ENCODE measurements at regions not wholly inside any gene's neighbourhood (a gene's known extent, or its start where the extent isn't known, plus 50 kb on each side); places are given as distances from the start of the nearest gene placed in this dataset.

- Histone ChIP-seq H3K4me1 (ENCODE audit: control insufficient read depth, insufficient read depth, low read length) (no peaks in the 10 kb centered on the region), H3K9me3 (ENCODE audit: control insufficient read depth, insufficient read depth, low read length) (no peaks in the 10 kb centered on the region), H3K36me3 (ENCODE audit: control insufficient read depth, insufficient read depth, low read length) (no peaks in the 10 kb centered on the region), H3K27ac (ENCODE audit: low read length) (no peak overlapping the region), H3K27me3 (ENCODE audit: control insufficient read depth, insufficient read depth, low read length) (no peaks in the 10 kb centered on the region), H3K4me3 (ENCODE audit: low read length) (no peak overlapping the region)
- WGBS (ENCODE audit: insufficient coverage, insufficient read length): no CpG with 5 or more reads among the region's 6 CpGs
- DNase-seq (ENCODE audit: low read depth, low spot score): no peak
These were observed 254.3 kb upstream of the TPM1 start for GRCh38 chr15:62788224-62788623.

DNA sequence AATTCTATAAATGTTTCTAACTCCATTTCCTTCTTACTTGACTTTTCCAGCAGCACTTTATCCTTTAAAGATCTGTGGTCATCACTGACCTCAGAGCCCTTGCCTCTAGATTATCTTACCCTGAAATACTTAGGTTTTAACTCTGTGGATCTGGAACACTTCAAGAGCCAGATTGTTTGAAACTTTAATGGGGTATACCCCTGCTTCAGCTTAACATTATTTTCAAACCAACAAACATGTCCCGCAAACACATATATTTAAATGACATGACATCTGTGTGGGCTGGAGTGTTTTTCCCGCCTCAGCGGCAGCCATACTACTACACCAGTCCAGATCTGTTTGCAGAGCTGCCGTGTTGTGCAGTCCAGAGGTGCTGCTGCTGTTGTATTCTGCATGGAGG lies 252.0 kb upstream of the TPM1 start:
- no peaks in the 10 kb centered on the region; the same call in 1 of the 2 replicates for H3K4me1 ChIP-seq (ENCODE audit: control insufficient read depth, insufficient read depth, low read length)
- no peaks in the 10 kb centered on the region for H3K9me3 ChIP-seq (ENCODE audit: control insufficient read depth, insufficient read depth, low read length)
- no peak overlapping the region for H3K27ac ChIP-seq (ENCODE audit: low read length)
- no peaks in the 10 kb centered on the region for H3K27me3 ChIP-seq (ENCODE audit: control insufficient read depth, insufficient read depth, low read length)
- WGBS (ENCODE audit: insufficient coverage, insufficient read length): no CpG with 5 or more reads among the region's 4 CpGs
- no peaks in the 10 kb centered on the region for H3K36me3 ChIP-seq (ENCODE audit: control insufficient read depth, insufficient read depth, low read length)
- DNase-seq (ENCODE audit: low read depth, low spot score): no peak
- no peak overlapping the region for H3K4me3 ChIP-seq (ENCODE audit: low read length)

GRCh38 chr15:62791694-62792093 lies 250.9 kb upstream of the TPM1 start:
- H3K4me3 ChIP-seq (ENCODE audit: low read length): no peak overlapping the region
- H3K4me1 ChIP-seq (ENCODE audit: control insufficient read depth, insufficient read depth, low read length): no peaks in the 10 kb centered on the region; the same call in 1 of the 2 replicates
- H3K36me3 ChIP-seq (ENCODE audit: control insufficient read depth, insufficient read depth, low read length): no peaks in the 10 kb centered on the region
- H3K27me3 ChIP-seq (ENCODE audit: control insufficient read depth, insufficient read depth, low read length): no peaks in the 10 kb centered on the region
- no peaks in the 10 kb centered on the region for H3K9me3 ChIP-seq (ENCODE audit: control insufficient read depth, insufficient read depth, low read length)
- DNase-seq (ENCODE audit: low read depth, low spot score): no peak
- WGBS (ENCODE audit: insufficient coverage, insufficient read length): no CpG with 5 or more reads among the region's 5 CpGs
- H3K27ac ChIP-seq (ENCODE audit: low read length): no peak overlapping the region

DNA sequence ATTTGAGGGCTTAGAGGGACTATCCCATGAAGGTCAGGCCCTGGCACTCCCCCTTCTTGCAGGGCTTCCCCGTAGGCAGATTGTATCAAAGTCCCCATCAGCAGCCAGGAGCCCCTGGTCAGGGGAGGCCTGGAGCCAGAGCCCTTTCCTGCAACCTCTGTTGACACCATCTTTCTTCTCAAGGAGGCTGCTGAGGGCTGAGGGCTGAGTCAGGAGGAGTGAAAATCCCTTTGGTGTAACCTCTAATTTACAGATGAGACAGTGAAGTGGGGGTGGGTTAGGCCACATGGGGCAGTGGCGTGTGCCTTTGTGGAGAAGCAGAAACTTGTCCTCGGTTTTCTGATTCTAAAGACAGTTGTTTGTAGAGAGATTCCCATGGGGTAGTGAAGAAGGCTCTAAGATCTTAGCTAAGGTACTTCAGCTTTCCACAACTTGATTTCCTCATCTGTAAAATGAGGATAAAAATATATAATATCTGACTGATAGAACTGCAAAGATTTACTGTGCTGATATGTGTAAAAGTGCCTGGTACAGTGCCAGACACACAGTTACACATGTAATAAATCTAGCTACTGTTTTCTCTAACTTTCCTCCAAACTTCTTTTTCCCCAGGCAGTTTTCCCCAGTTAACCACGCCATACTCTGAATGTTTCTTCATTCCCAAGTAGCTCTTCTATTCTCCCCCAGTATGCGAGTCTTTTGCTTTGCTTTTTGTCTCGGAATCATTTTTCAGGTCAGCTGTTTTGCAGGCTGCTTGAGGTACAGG lies 249.4 kb upstream of the TPM1 start:
- Histone ChIP-seq H3K4me3 (ENCODE audit: low read length) (no peak overlapping the region), H3K27ac (ENCODE audit: low read length) (no peak overlapping the region), H3K4me1 (ENCODE audit: control insufficient read depth, insufficient read depth, low read length) (no peaks in the 10 kb centered on the region; the same call in 1 of the 2 replicates), H3K9me3 (ENCODE audit: control insufficient read depth, insufficient read depth, low read length) (no peaks in the 10 kb centered on the region), H3K27me3 (ENCODE audit: control insufficient read depth, insufficient read depth, low read length) (no peaks in the 10 kb centered on the region), H3K36me3 (ENCODE audit: control insufficient read depth, insufficient read depth, low read length) (no peaks in the 10 kb centered on the region)
- no CpG with 5 or more reads among the region's 6 CpGs for WGBS (ENCODE audit: insufficient coverage, insufficient read length)
- DNase-seq (ENCODE audit: low read depth, low spot score): no peak

DNA sequence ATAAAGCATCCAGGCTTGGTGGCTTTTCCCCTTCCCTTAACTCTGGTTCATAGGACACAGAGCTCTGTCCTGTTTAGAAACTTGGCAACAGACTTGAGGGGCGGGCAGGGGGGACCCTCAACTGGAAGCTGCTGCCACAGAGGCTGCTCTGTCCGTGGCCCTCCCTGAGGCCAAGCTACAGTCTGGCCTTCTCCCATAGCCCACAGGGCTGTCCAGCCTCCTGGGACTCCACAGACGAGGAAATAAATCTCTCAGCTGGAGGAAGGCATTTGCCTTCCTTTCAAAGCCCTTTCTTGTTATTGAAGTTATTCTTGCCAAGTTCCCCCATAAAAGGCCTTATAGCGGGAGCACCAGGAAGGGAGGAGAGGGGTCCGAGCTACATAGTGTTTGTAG lies 248.8 kb upstream of the TPM1 start:
- Histone ChIP-seq H3K27ac (ENCODE audit: low read length) (no peak overlapping the region), H3K4me3 (ENCODE audit: low read length) (no peak overlapping the region), H3K36me3 (ENCODE audit: control insufficient read depth, insufficient read depth, low read length) (no peaks in the 10 kb centered on the region), H3K27me3 (ENCODE audit: control insufficient read depth, insufficient read depth, low read length) (no peaks in the 10 kb centered on the region), H3K9me3 (ENCODE audit: control insufficient read depth, insufficient read depth, low read length) (no peaks in the 10 kb centered on the region), H3K4me1 (ENCODE audit: control insufficient read depth, insufficient read depth, low read length) (no peaks in the 10 kb centered on the region; the same call in 1 of the 2 replicates)
- no CpG with 5 or more reads among the region's 5 CpGs for WGBS (ENCODE audit: insufficient coverage, insufficient read length)
- DNase-seq (ENCODE audit: low read depth, low spot score): no peak

DNA sequence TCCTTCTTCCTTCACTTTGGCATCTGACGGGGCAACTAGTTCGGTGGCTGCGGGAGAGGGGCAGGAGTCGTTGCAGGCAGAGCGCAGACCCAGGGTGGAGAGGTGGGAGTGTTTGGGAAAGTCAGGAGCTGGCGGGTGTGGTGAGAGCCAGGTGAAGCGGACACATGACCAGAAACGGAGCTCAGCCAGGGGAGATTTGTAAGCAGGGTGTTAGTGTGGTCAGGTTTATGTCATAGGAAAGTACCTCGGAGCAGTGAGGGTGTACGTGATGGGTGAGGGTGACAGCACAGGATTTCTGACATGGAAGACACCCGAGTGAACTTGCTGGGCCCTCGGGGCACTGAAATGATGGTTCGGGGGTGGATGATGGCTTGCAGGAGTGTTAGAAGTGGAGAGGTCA lies 247.4 kb upstream of the TPM1 start:
- Histone ChIP-seq H3K9me3 (ENCODE audit: control insufficient read depth, insufficient read depth, low read length) (no peaks in the 10 kb centered on the region), H3K27me3 (ENCODE audit: control insufficient read depth, insufficient read depth, low read length) (no peaks in the 10 kb centered on the region), H3K27ac (ENCODE audit: low read length) (no peak overlapping the region), H3K36me3 (ENCODE audit: control insufficient read depth, insufficient read depth, low read length) (no peaks in the 10 kb centered on the region), H3K4me1 (ENCODE audit: control insufficient read depth, insufficient read depth, low read length) (no peaks in the 10 kb centered on the region; the same call in 1 of the 2 replicates), H3K4me3 (ENCODE audit: low read length) (no peak overlapping the region)
- no peak for DNase-seq (ENCODE audit: low read depth, low spot score)
- WGBS (ENCODE audit: insufficient coverage, insufficient read length): no CpG with 5 or more reads among the region's 13 CpGs

- DNase-seq (ENCODE audit: low read depth, low spot score): no peak
- Histone ChIP-seq H3K9me3 (ENCODE audit: control insufficient read depth, insufficient read depth, low read length) (no peaks in the 10 kb centered on the region), H3K36me3 (ENCODE audit: control insufficient read depth, insufficient read depth, low read length) (no peaks in the 10 kb centered on the region), H3K27me3 (ENCODE audit: control insufficient read depth, insufficient read depth, low read length) (no peaks in the 10 kb centered on the region), H3K4me1 (ENCODE audit: control insufficient read depth, insufficient read depth, low read length) (no peaks in the 10 kb centered on the region; the same call in 1 of the 2 replicates), H3K4me3 (ENCODE audit: low read length) (no peak overlapping the region), H3K27ac (ENCODE audit: low read length) (no peak overlapping the region)
- WGBS (ENCODE audit: insufficient coverage, insufficient read length): no CpG with 5 or more reads among the region's 20 CpGs
These were observed 246.5 kb upstream of the TPM1 start for GRCh38 chr15:62795700-62796695.

GRCh38 chr15:62797171-62797570 lies 245.4 kb upstream of the TPM1 start:
- Histone ChIP-seq H3K4me1 (ENCODE audit: control insufficient read depth, insufficient read depth, low read length) (no peaks in the 10 kb centered on the region; the same call in 1 of the 2 replicates), H3K9me3 (ENCODE audit: control insufficient read depth, insufficient read depth, low read length) (no peaks in the 10 kb centered on the region), H3K27me3 (ENCODE audit: control insufficient read depth, insufficient read depth, low read length) (no peaks in the 10 kb centered on the region), H3K27ac (ENCODE audit: low read length) (no peak overlapping the region), H3K4me3 (ENCODE audit: low read length) (no peak overlapping the region), H3K36me3 (ENCODE audit: control insufficient read depth, insufficient read depth, low read length) (no peaks in the 10 kb centered on the region)
- WGBS (ENCODE audit: insufficient coverage, insufficient read length): no CpG with 5 or more reads among the region's 15 CpGs
- DNase-seq (ENCODE audit: low read depth, low spot score): no peak

- Histone ChIP-seq H3K27me3 (ENCODE audit: control insufficient read depth, insufficient read depth, low read length) (no peaks in the 10 kb centered on the region), H3K36me3 (ENCODE audit: control insufficient read depth, insufficient read depth, low read length) (no peaks in the 10 kb centered on the region), H3K4me3 (ENCODE audit: low read length) (no peak overlapping the region), H3K27ac (ENCODE audit: low read length) (no peak overlapping the region), H3K4me1 (ENCODE audit: control insufficient read depth, insufficient read depth, low read length) (no peaks in the 10 kb centered on the region; the same call in 1 of the 2 replicates), H3K9me3 (ENCODE audit: control insufficient read depth, insufficient read depth, low read length) (no peaks in the 10 kb centered on the region)
- DNase-seq (ENCODE audit: low read depth, low spot score): no peak
- no CpG with 5 or more reads among the region's 5 CpGs for WGBS (ENCODE audit: insufficient coverage, insufficient read length)
These were observed 244.0 kb upstream of the TPM1 start for GRCh38 chr15:62798536-62798935.

GRCh38 chr15:62799037-62799436 lies 243.5 kb upstream of the TPM1 start:
- Histone ChIP-seq H3K4me1 (ENCODE audit: control insufficient read depth, insufficient read depth, low read length) (no peaks in the 10 kb centered on the region; the same call in 1 of the 2 replicates), H3K36me3 (ENCODE audit: control insufficient read depth, insufficient read depth, low read length) (no peaks in the 10 kb centered on the region), H3K9me3 (ENCODE audit: control insufficient read depth, insufficient read depth, low read length) (no peaks in the 10 kb centered on the region), H3K27ac (ENCODE audit: low read length) (no peak overlapping the region), H3K4me3 (ENCODE audit: low read length) (no peak overlapping the region), H3K27me3 (ENCODE audit: control insufficient read depth, insufficient read depth, low read length) (no peaks in the 10 kb centered on the region)
- DNase-seq (ENCODE audit: low read depth, low spot score): no peak
- WGBS (ENCODE audit: insufficient coverage, insufficient read length): no CpG with 5 or more reads among the region's 6 CpGs
